ENCODE measurements at regions not wholly inside any gene's neighbourhood (a gene's known extent, or its start where the extent isn't known, plus 50 kb on each side); places are given as distances from the start of the nearest gene placed in this dataset.

DNA sequence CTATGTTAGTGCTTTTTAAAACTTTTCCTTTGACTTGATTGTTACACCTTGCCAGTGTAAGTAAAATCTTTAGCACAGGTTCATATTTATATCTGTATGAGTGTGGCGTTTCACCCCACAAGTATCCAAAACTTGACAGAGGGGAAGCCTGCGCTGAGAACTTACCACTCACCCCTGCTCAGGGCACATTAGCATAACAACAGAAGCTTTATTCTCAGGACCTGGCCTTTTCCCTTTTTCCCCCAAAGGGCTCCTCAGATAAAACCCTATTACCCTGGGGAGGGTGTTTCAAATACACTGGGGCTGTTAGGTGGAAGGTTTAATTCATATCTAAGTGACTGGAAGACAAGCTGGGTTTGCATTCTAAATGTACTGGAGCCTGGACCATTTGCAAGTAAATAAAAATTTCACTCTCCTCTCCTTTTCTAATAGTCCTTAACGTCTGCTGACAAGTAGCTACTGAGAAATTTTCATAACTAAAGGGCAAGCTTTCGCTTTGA, 276.6 kb downstream of the RNF152 start:
- DNase-seq = no peak

DNA sequence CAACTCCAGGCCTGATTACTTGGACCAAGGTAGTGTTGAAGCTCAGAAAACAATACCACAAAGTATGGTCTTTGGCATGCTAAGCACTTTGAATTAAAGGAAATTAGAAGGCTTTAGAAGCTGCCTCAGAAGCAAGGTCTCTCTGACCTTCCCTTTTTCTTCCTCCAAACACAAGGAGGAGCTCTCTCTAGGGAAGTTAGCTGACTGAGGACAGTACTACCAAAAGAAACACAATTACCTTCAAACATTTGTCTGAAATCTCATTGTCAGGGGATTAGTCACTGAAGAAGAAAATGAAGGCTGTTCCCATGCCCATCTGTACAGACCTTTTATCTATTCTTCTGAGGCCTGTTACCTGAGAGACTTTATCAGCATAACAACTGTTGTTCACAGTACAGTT, 279.3 kb downstream of the CDH20 start:
- DNase-seq = no peak

DNA sequence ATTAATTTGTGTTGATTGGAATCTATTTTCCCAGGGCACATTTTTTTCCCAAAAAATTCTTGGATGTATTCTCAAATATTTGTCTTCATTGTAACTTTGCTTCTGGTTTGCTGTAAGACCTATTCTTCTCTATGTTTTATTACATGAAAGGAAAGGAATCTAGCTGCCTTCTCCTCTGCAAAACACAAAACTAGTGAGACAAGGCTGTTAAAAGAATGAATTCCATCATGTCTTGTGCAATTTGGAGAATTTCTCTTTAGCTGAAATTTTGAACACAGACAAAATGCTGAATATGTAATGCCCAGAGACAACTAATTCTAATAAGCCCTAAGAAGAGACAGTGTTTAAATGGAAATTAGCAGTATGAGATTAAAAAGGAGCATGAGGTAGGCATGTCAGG, 275.9 kb downstream of the CDH20 start:
- DNase-seq = no peak

DNA sequence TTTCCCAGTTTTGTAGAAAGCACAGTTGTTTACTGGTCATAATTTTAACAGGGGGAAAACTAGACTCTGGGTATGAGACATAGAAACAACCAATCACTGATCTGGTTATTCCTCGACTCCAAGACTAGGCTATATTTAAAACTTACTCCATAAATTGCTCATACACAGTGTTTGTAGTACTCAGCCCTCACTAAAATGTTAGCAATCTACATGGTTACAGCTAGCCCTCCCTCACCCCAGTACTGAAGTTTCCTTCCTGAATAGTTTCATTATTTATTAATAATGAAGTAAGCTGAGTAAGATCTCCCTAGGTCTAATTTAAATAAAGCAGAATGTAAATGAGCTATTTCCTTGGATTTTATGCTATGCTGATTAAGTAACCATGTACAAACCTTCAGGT, 275.1 kb downstream of the CDH20 start:
- DNase-seq = no peak

DNA sequence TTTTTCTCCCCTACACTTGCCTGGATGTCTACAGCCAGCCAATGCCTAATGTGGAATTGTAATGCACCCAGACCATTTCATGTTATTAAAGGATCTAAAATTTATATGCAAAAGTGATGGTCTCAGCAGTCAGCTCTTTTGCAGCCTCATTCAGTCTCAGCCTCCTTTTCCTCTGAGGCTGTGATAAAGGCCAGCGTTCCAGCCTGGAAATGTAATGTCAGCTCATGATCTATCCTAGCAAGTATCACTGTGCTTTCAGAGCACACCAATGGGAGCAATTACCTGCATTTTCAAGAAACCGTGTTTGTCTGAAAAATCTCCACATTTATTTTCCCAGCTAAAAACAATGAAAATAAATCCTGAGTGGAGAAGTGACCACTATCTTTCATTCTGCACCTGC, 274.6 kb downstream of the CDH20 start:
- DNase-seq = no peak

DNA sequence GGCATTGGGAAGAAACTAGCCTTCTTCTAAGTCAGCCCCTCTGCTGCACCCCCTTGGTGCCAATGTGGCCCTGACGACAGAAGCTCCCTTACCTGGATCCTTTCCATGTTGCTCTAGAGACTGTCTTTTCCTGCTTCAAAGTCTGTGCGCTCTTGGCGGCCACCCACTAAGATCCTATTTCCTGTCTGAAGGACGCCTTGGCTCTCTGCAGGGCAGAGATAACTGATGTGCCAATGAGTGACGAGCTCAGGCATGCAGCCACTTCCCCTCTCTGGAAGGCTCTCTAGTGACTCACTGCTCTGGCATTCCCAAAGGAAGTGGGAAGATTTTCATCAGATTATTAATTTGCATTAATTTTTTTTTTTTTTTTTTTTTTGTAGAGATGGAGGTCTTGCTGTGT, 273.5 kb downstream of the CDH20 start:
- peak; percentile 52 for DNase-seq

DNA sequence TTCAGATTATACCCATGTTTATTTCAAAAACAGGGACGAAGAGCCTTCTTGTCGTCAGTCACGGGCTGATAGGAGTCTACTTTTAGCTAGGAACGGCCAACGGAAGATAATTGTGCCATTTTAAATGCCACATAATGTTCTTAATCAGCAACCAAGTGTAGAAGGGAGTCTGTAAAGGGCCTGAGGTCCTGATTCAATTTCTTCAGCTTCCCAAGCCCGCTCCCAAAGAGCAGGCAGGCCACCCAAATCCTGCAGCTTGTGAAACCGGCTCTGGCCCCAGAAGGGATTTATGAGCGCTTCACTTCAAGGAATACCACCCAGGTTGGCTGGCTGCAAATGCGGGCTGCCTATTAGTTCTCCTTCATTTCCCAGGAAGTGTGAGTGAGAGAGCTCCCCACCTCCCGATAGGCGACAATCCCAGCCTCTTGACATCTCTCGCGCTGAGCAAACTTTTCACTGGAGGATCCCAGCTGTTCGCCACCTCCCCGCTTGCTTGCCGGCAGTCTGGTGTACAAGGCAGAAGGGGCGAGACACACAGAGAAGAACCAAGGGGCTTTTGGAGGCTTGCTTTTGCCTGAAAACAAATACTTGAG, 272.9 kb downstream of the CDH20 start:
- no peak for DNase-seq

DNA sequence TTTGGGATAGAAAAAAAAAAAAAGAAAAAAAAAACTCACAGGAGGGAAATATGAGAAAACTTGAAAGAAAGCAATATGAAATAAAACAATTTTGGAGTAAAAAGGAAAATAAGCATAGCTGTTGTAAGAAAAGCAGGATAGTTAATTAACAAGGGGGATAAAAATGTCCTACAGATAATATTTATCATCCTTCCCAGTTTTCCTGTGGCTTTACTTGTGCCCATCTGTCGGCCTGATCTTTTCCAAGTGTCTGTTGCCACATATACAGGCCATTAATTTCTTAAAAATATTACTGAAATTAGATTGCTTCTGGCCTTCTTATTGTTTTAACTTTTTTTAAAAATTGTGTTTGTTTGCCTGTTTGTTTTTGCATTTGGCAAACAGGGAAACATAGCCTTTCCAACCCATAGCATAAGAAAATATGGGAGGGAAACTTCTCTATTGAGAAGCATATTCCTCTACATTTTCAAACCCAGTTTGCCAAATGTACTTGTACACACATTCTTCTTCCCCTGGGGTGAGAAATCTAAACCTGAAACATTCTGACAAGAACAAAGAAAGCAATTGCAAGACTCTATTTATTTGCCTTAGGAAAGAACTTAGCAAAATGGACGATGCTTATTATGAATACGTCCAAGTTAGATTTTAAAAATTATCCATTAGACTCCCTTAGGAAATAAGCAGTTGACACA, 272.3 kb downstream of the CDH20 start:
- no peak for DNase-seq
